Erythroblast (primary cell): ENCODE measurements at regions not wholly inside any gene's neighbourhood (a gene's known extent, or its start where the extent isn't known, plus 50 kb on each side); places are given as distances from the start of the nearest gene placed in this dataset.

Experiments used
- GATA1 ChIP-seq: IDR thresholded peaks from 2 replicates; pipeline ENCODE4 v1.6.1; 2011; ENCODE audit warnings: low read depth, mild to moderate bottlenecking, control low read depth, low read length, moderate library complexity
- POLR2A ChIP-seq: IDR thresholded peaks from 2 replicates; pipeline ENCODE4 v1.6.1; 2011; ENCODE audit warnings: mild to moderate bottlenecking, low read length

GRCh38 chr6:86031713-86032112 is 389.0 kb upstream of the SYNCRIP start:
- TF ChIP-seq POLR2A (no peak), GATA1 (no peak)
